Activated CD8-positive, alpha-beta T cell treated with anti-CD3 and anti-CD28 coated beads, Interleukin-2, amount 10 ng/mL, durations not matched to agents 7 days and 5 days (primary cell): ENCODE measurements at regions not wholly inside any gene's neighbourhood (a gene's known extent, or its start where the extent isn't known, plus 50 kb on each side); places are given as distances from the start of the nearest gene placed in this dataset.
A peak's percentile ranks its signal among the peaks of the same experiment; 100 is the strongest.

ENCODE experiments used
- ATAC-seq: fragments of 150-1000 bp; cut with Tn5 transposase; one replicate; pipeline ENCODE4 v1.10.0; 2021; ENCODE audit warnings: moderate library complexity
- CTCF ChIA-PET: fragments of 350-600 bp; sonication (Branson Sonifier 250); formaldehyde crosslinking; loops from one replicate; lab custom pipeline; 2021; ENCODE audit warnings: antibody characterized with exemption; lab: Charles Lee
- POLR2A ChIA-PET: fragments of 350-600 bp; sonication (Branson Sonifier 250); formaldehyde crosslinking; loops from one replicate; lab custom pipeline; 2021; ENCODE audit warnings: antibody characterized with exemption; lab: Charles Lee
- DNase-seq: peaks from one replicate; pipeline ENCODE4 v3.0.0-alpha.2; 2020
- H3K27ac Mint-ChIP-seq: one replicate; pipeline ENCODE4 v1.8.0; 2021; ENCODE audit warnings: mild to moderate bottlenecking, mixed read lengths
- H3K27me3 Mint-ChIP-seq: one replicate; pipeline ENCODE4 v1.8.0; 2021; ENCODE audit warnings: low read depth, mixed read lengths
- H3K36me3 Mint-ChIP-seq: one replicate; pipeline ENCODE4 v1.8.0; 2021; ENCODE audit warnings: low read depth, mixed read lengths
- H3K4me1 Mint-ChIP-seq: one replicate; pipeline ENCODE4 v1.8.0; 2021; ENCODE audit warnings: low read depth, mixed read lengths
- H3K4me3 Mint-ChIP-seq: one replicate; pipeline ENCODE4 v1.8.0; 2021; ENCODE audit warnings: mild to moderate bottlenecking, mixed read lengths
- H3K9me3 Mint-ChIP-seq: one replicate; pipeline ENCODE4 v1.8.0; 2022; ENCODE audit warnings: mixed read lengths; ENCODE audit not compliant: insufficient read depth

GRCh38 chr12:91418221-91419090, 235.8 kb upstream of the DCN start:
- POLR2A ChIA-PET, result no interaction called here
- peaks cover 4% of the 10 kb centered on the region for H3K27me3 Mint-ChIP-seq
- no peak overlapping the region for H3K4me3 Mint-ChIP-seq
- DNase-seq, result no peak
- no peak overlapping the region for H3K27ac Mint-ChIP-seq
- ATAC-seq, result no peak
- no peaks in the 10 kb centered on the region for H3K4me1 Mint-ChIP-seq
- CTCF ChIA-PET, result no interaction called here
- H3K9me3 Mint-ChIP-seq, result no peaks in the 10 kb centered on the region
- H3K36me3 Mint-ChIP-seq, result no peaks in the 10 kb centered on the region

GRCh38 chr12:91417650-91418049, 235.0 kb upstream of the DCN start:
- DNase-seq, result no peak
- Mint-ChIP-seq H3K27ac (no peak overlapping the region), H3K4me1 (no peaks in the 10 kb centered on the region), H3K9me3 (no peaks in the 10 kb centered on the region), H3K27me3 (no peaks in the 10 kb centered on the region), H3K36me3 (no peaks in the 10 kb centered on the region), H3K4me3 (no peak overlapping the region)
- ChIA-PET POLR2A (no interaction called here), CTCF (no interaction called here)
- no peak for ATAC-seq

GRCh38 chr12:91414636-91415035, 232.0 kb upstream of the DCN start:
- H3K27me3 Mint-ChIP-seq, result no peaks in the 10 kb centered on the region
- no peaks in the 10 kb centered on the region for H3K4me1 Mint-ChIP-seq
- ChIA-PET POLR2A (no interaction called here), CTCF (interaction anchor here (0.9 kb wide), 1 partner anchor 33 kb away, joined by 3 read pairs; no protein-coding TSS in a partner anchor)
- no peaks in the 10 kb centered on the region for H3K36me3 Mint-ChIP-seq
- no peak overlapping the region for H3K4me3 Mint-ChIP-seq
- no peaks in the 10 kb centered on the region for H3K9me3 Mint-ChIP-seq
- no peak overlapping the region for H3K27ac Mint-ChIP-seq
- DNase-seq, result no peak
- ATAC-seq, result no peak

- ATAC-seq, result no peak
- Mint-ChIP-seq H3K27me3 (no peaks in the 10 kb centered on the region), H3K9me3 (no peaks in the 10 kb centered on the region), H3K4me1 (no peaks in the 10 kb centered on the region), H3K36me3 (no peaks in the 10 kb centered on the region), H3K4me3 (no peak overlapping the region), H3K27ac (no peak overlapping the region)
- DNase-seq, result no peak
- CTCF ChIA-PET, result interaction anchor here (0.9 kb wide), 1 partner anchor 32 kb away, joined by 3 read pairs; no protein-coding TSS in a partner anchor
- POLR2A ChIA-PET, result no interaction called here
Observed at GRCh38 chr12:91413581-91414546, 231.2 kb upstream of the DCN start.

GRCh38 chr12:91406920-91407341, 224.3 kb upstream of the DCN start:
- H3K36me3 Mint-ChIP-seq, result no peaks in the 10 kb centered on the region
- ChIA-PET POLR2A (interaction anchor here (0.6 kb wide), 1 partner anchor 217 kb away, joined by 4 read pairs; no protein-coding TSS in a partner anchor), CTCF (no interaction called here)
- no peak overlapping the region for H3K4me3 Mint-ChIP-seq
- H3K9me3 Mint-ChIP-seq, result no peaks in the 10 kb centered on the region
- no peaks in the 10 kb centered on the region for H3K27me3 Mint-ChIP-seq
- DNase-seq, result no peak
- ATAC-seq, result no peak
- H3K27ac Mint-ChIP-seq, result no peak overlapping the region
- H3K4me1 Mint-ChIP-seq, result no peaks in the 10 kb centered on the region

- no peak for ATAC-seq
- ChIA-PET CTCF (interaction anchor here (2.3 kb wide), 1 partner anchor 23 kb away, joined by 11 read pairs; no protein-coding TSS in a partner anchor), POLR2A (no interaction called here)
- no peaks in the 10 kb centered on the region for H3K4me1 Mint-ChIP-seq
- H3K27me3 Mint-ChIP-seq, result no peaks in the 10 kb centered on the region
- H3K4me3 Mint-ChIP-seq, result no peak overlapping the region
- no peaks in the 10 kb centered on the region for H3K36me3 Mint-ChIP-seq
- no peaks in the 10 kb centered on the region for H3K9me3 Mint-ChIP-seq
- no peak overlapping the region for H3K27ac Mint-ChIP-seq
- no peak for DNase-seq
Observed at GRCh38 chr12:91404441-91404840, 221.8 kb upstream of the DCN start.

- CTCF ChIA-PET, result interaction anchor here (4.5 kb wide), 1 partner anchor 19 kb away, joined by 25 read pairs; no protein-coding TSS in a partner anchor
Observed at GRCh38 chr12:91401190-91401589, 218.6 kb upstream of the DCN start.

GRCh38 chr12:91400271-91400670, 217.7 kb upstream of the DCN start:
- CTCF ChIA-PET, result interaction anchor here (1.0 to 4.5 kb wide), 3 partner anchors 18 to 1587 kb away, joined by 3 to 25 read pairs (median 3); no protein-coding TSS in a partner anchor
- ATAC-seq, result no peak
- H3K9me3 Mint-ChIP-seq, result no peaks in the 10 kb centered on the region
- no peak overlapping the region for H3K27ac Mint-ChIP-seq
- H3K27me3 Mint-ChIP-seq, result no peaks in the 10 kb centered on the region
- no peaks in the 10 kb centered on the region for H3K36me3 Mint-ChIP-seq
- no peak for DNase-seq
- H3K4me3 Mint-ChIP-seq, result no peak overlapping the region
- H3K4me1 Mint-ChIP-seq, result peaks cover 20% of the 10 kb centered on the region
- POLR2A ChIA-PET, result no interaction called here

More at GRCh38 chr12:91401190-91401589, 218.6 kb upstream of the DCN start:
- Mint-ChIP-seq H3K27ac (no peak overlapping the region), H3K9me3 (no peaks in the 10 kb centered on the region), H3K36me3 (no peaks in the 10 kb centered on the region), H3K4me1 (peaks cover 20% of the 10 kb centered on the region), H3K27me3 (no peaks in the 10 kb centered on the region), H3K4me3 (no peak overlapping the region)
- no peak for ATAC-seq
- no peak for DNase-seq
- POLR2A ChIA-PET, result no interaction called here

- ChIA-PET POLR2A (no interaction called here), CTCF (interaction anchor here (1.0 to 4.5 kb wide), 3 partner anchors 14 to 414 kb away, joined by 3 to 25 read pairs (median 4); no protein-coding TSS in a partner anchor)
- no peak for DNase-seq
- peak; percentile 65 for ATAC-seq
- no peak overlapping the region for H3K4me3 Mint-ChIP-seq
- H3K27ac Mint-ChIP-seq, result no peak overlapping the region
- peaks cover 2% of the 10 kb centered on the region for H3K36me3 Mint-ChIP-seq
- no peaks in the 10 kb centered on the region for H3K27me3 Mint-ChIP-seq
- H3K9me3 Mint-ChIP-seq, result peaks cover 13% of the 10 kb centered on the region
- H3K4me1 Mint-ChIP-seq, result peaks cover 20% of the 10 kb centered on the region
Observed at GRCh38 chr12:91397866-91398532, 215.4 kb upstream of the DCN start.

- ATAC-seq, result no peak
- Mint-ChIP-seq H3K9me3 (peaks cover 13% of the 10 kb centered on the region), H3K27me3 (no peaks in the 10 kb centered on the region), H3K36me3 (peaks cover 2% of the 10 kb centered on the region), H3K4me3 (no peak overlapping the region), H3K27ac (no peak overlapping the region), H3K4me1 (peaks cover 20% of the 10 kb centered on the region)
- no peak for DNase-seq
- POLR2A ChIA-PET, result no interaction called here
- CTCF ChIA-PET, result interaction anchor here (2.8 kb wide), 1 partner anchor 15 kb away, joined by 18 read pairs; no protein-coding TSS in a partner anchor
Observed at GRCh38 chr12:91396293-91396692, 213.7 kb upstream of the DCN start.

- peaks cover 20% of the 10 kb centered on the region for H3K4me1 Mint-ChIP-seq
- H3K27me3 Mint-ChIP-seq, result no peaks in the 10 kb centered on the region
- H3K4me3 Mint-ChIP-seq, result no peak overlapping the region
- peaks cover 13% of the 10 kb centered on the region for H3K9me3 Mint-ChIP-seq
- no peak for ATAC-seq
- DNase-seq, result no peak
- H3K27ac Mint-ChIP-seq, result no peak overlapping the region
- ChIA-PET POLR2A (no interaction called here), CTCF (interaction anchor here (2.8 kb wide), 1 partner anchor 14 kb away, joined by 18 read pairs; no protein-coding TSS in a partner anchor)
- peaks cover 2% of the 10 kb centered on the region for H3K36me3 Mint-ChIP-seq
Observed at GRCh38 chr12:91395628-91396135, 213.1 kb upstream of the DCN start.
